ENCODE measurements at regions not wholly inside any gene's neighbourhood (a gene's known extent, or its start where the extent isn't known, plus 50 kb on each side); places are given as distances from the start of the nearest gene placed in this dataset.

- DNase-seq = no peak
Observed at GRCh38 chrX:134173541-134174272, 63.3 kb upstream of the CCDC160 start.

DNA sequence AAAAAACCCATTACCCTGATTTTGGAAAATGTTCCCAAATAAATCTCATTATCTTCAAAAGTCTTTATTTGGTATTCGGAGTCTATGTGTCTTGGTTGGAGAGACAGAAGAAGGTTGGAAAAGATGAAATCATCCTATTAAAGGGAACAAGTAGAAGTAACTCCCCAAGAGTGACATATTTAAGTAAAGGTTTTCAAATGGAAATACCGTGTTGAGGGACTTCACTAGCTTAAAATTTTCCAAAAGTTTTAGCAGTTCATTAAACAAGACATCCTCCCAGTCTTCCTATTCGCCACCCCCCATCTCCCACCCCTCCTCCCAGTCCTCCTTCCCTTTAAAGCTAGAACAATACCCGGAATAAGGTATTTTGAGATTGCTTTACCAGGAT is 62.7 kb upstream of the CCDC160 start:
- no peak for DNase-seq

DNA sequence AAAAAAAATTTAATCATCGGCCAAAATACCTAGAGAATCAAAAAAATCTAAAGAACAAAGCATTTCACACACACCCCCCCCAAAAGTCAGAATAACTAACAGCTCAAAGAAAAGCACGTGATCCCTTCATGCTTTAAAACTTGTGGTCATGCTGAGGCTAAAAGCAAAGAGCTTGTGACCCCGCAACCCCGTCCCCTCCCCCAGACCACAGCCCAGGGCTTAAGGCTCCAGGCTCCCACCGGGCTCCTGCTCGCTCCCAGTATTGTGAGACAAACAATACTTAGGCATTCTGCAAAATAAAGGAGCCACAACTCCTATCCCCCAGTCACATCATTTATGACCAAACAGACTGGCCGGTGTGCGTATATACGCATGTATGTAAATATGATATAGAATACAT is 62.1 kb upstream of the CCDC160 start:
- DNase-seq = no peak

DNA sequence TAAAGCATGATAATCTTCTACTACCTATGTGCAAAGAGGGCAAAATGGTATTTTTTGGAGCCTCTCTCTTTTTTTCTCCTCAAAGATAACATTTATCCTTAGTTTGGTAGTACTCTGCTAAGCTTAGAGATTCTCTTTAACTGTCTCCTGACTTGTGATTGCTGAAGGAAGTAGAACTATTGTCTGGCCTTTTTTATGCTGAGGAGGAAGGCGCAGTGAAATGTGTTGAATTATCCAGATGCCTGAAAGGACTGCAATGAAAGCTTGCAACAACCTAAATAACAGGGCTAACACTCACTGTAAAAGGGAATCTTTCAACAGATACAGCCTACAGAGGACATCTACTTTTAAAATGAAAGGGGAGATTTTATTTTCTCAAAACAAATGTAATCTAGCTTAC is 59.5 kb upstream of the CCDC160 start:
- no peak for DNase-seq

- no peak for DNase-seq
Observed at GRCh38 chrX:134180601-134181274, 56.2 kb upstream of the CCDC160 start.

DNA sequence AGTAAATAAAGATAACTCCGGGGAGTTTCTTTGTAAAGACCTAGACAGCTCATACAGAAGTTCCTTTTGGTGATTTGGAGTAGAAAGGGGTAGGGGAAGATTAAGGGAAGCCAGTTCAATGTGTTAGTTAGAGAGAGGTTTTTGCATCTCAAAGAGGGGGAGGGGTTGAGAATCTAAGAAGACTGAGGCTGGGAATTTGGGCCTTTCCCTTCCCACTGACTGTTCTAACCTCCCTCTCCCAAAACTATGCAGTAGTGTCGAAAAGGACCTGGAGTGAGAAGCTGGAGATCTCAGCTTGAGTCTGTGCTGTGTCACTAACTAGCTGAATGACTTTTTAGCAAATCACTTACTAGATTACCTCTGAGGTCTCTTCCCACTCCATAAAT is 55.7 kb upstream of the CCDC160 start:
- no peak for DNase-seq

- no peak for DNase-seq
Observed at GRCh38 chrX:134183665-134184064, 53.3 kb upstream of the CCDC160 start.

- no peak for DNase-seq
Observed at GRCh38 chrX:134184936-134185335, 52.0 kb upstream of the CCDC160 start.

GRCh38 chrX:134186362-134187121 is 50.4 kb upstream of the CCDC160 start:
- DNase-seq = peak; percentile 52

Measured in activated CD8-positive, alpha-beta memory T cell treated with anti-CD3 and anti-CD28 coated beads, Interleukin-2, amount 50 U/mL, for 4 hours (primary cell).